Esophagus mucosa (tissue), 1 donor: ENCODE measurements at regions not wholly inside any gene's neighbourhood (a gene's known extent, or its start where the extent isn't known, plus 50 kb on each side); places are given as distances from the start of the nearest gene placed in this dataset.
"Not testable (repeated sequence)": the region's sequence is repeated elsewhere in the genome, so short reads cannot be mapped to it uniquely, and the experiment has no call there.

ENCODE experiments used
- ATAC-seq: fragments of 200-7000 bp; cut with Tn5 transposase; one replicate; pipeline ENCODE4 v1.9.1; 2020
- donor health status: DM: yes; HTN: yes; CAD: no.

- ATAC-seq: no peak
Observed at GRCh38 chr18:51463483-51464136, 266.1 kb upstream of the MEX3C start.

- no peak for ATAC-seq
Observed at GRCh38 chr18:51478908-51479307, 281.4 kb upstream of the MEX3C start.

GRCh38 chr18:51479736-51480135, 282.3 kb upstream of the MEX3C start:
- no peak for ATAC-seq

GRCh38 chr18:51480407-51481261, 283.2 kb upstream of the MEX3C start:
- no peak for ATAC-seq

GRCh38 chr18:51486735-51487366, 289.4 kb upstream of the MEX3C start:
- no peak for ATAC-seq

GRCh38 chr18:51490417-51490816, 292.9 kb upstream of the MEX3C start:
- no peak for ATAC-seq

- peak; percentile 23 for ATAC-seq
Observed at GRCh38 chr18:51490860-51491259, 293.4 kb upstream of the MEX3C start.

- ATAC-seq: no peak
Observed at GRCh38 chr18:51491678-51492372, 294.3 kb upstream of the MEX3C start.

GRCh38 chr18:51498085-51498855, 300.8 kb upstream of the MEX3C start:
- ATAC-seq: no peak

GRCh38 chr18:51503351-51503750, 305.9 kb upstream of the MEX3C start:
- ATAC-seq: no peak

GRCh38 chr18:51506811-51507210, 309.3 kb upstream of the MEX3C start:
- no peak for ATAC-seq

- ATAC-seq: not testable (repeated sequence)
Observed at GRCh38 chr18:51508410-51508809, 310.9 kb upstream of the MEX3C start.

- no peak for ATAC-seq
Observed at GRCh38 chr18:51510020-51510419, 312.5 kb upstream of the MEX3C start.

GRCh38 chr18:51513517-51513916, 316.0 kb upstream of the MEX3C start:
- peak; percentile 99 for ATAC-seq

- ATAC-seq: peak; percentile 92
Observed at GRCh38 chr18:51514128-51514527, 316.6 kb upstream of the MEX3C start.

GRCh38 chr18:51516478-51517038, 319.1 kb upstream of the MEX3C start:
- no peak for ATAC-seq

GRCh38 chr18:51519571-51519970, 322.1 kb upstream of the MEX3C start:
- ATAC-seq: no peak

GRCh38 chr18:51520676-51521180, 323.2 kb upstream of the MEX3C start:
- ATAC-seq: no peak

GRCh38 chr18:51522338-51522737, 324.9 kb upstream of the MEX3C start:
- no peak for ATAC-seq

- peak; percentile 37 for ATAC-seq
Observed at GRCh38 chr18:51522821-51523220, 325.3 kb upstream of the MEX3C start.

- ATAC-seq: no peak
Observed at GRCh38 chr18:51523671-51524070, 326.2 kb upstream of the MEX3C start.
